Natural killer cell (primary cell): ENCODE measurements at regions not wholly inside any gene's neighbourhood (a gene's known extent, or its start where the extent isn't known, plus 50 kb on each side); places are given as distances from the start of the nearest gene placed in this dataset.

Experiments
- ATAC-seq, 3 donors: fragments of 150-1000 bp in 2 of 3; fragments of 200-7000 bp in 1 of 3; cut with Tn5 transposase; 1 replicate in 1 of 3; 2 replicates in 2 of 3; pipeline ENCODE4 v1.10.0; 2021; ENCODE audit warnings: mild to moderate bottlenecking in 2 of 3, moderate library complexity in 2 of 3
- DNase-seq, 2 donors: peaks; one replicate each; pipeline versions ENCODE4 v3.0.0 to v3.0.0-alpha.2; 2013 to 2021; ENCODE audit warnings: mixed read lengths in 1 of 2
- H3K27ac ChIP-seq: one replicate; pipeline ENCODE4 v1.5.1; 2013; ENCODE audit warnings: mild to moderate bottlenecking, low read length
- H3K27me3 ChIP-seq: one replicate; pipeline ENCODE4 v1.6.1; 2013; ENCODE audit warnings: low read length; ENCODE audit not compliant: control insufficient read depth, insufficient read depth
- H3K36me3 ChIP-seq: one replicate; pipeline ENCODE4 v1.6.1; 2013; ENCODE audit warnings: low read length; ENCODE audit not compliant: control insufficient read depth, insufficient read depth
- H3K4me1 ChIP-seq: one replicate; pipeline ENCODE4 v1.6.1; 2013; ENCODE audit warnings: low read length; ENCODE audit not compliant: control insufficient read depth, insufficient read depth
- H3K4me3 ChIP-seq: one replicate; pipeline ENCODE4 v1.5.1; 2013; ENCODE audit warnings: low read length
- H3K9me3 ChIP-seq: one replicate; pipeline ENCODE4 v1.6.1; 2013; ENCODE audit warnings: low read length; ENCODE audit not compliant: control insufficient read depth, insufficient read depth
- H3K27ac Mint-ChIP-seq, 2 donors: one replicate each; pipeline ENCODE4 v1.8.0; 2022; ENCODE audit warnings: mild to moderate bottlenecking in 2 of 2, mixed read lengths in 2 of 2, moderate library complexity in 1 of 2
- H3K27me3 Mint-ChIP-seq, 2 donors: one replicate each; pipeline ENCODE4 v1.8.0; 2022; ENCODE audit warnings: low read depth in 2 of 2, mixed read lengths in 2 of 2
- H3K36me3 Mint-ChIP-seq: one replicate; pipeline ENCODE4 v1.8.0; 2022; ENCODE audit warnings: mixed read lengths
- H3K4me1 Mint-ChIP-seq, 2 donors: one replicate each; pipeline ENCODE4 v1.8.0; 2022; ENCODE audit warnings: mixed read lengths in 2 of 2
- H3K4me3 Mint-ChIP-seq: one replicate; pipeline ENCODE4 v1.8.0; 2022; ENCODE audit warnings: mild to moderate bottlenecking, moderate library complexity, mixed read lengths
- H3K9me3 Mint-ChIP-seq, 2 donors: one replicate each; pipeline ENCODE4 v1.8.0; 2022; ENCODE audit warnings: mixed read lengths in 2 of 2
- CTCF ChIP-seq: fragments of 200-600 bp; IDR thresholded peaks from one replicate; pipeline ENCODE4 v1.8.0; 2022; ENCODE audit warnings: antibody characterized with exemption
- WGBS: methylation state at CpG from one replicate; pipeline ENCODE4 v1.1.7; 2013; ENCODE audit warnings: missing lambda C conversion rate; ENCODE audit not compliant: insufficient coverage; 5-methylcytosine and 5-hydroxymethylcytosine counted together
- intact Hi-C: fragments of 100-400 bp; cut with micrococcal nuclease; formaldehyde crosslinking; loops from one replicate; pipeline ENCODE4 v1.14.2; 2022

GRCh38 chr4:152200511-152201333 lies 335.2 kb downstream of the FBXW7 start:
- DNase-seq = no peak
- Histone ChIP-seq H3K27me3 (no peaks in the 10 kb centered on the region), H3K4me1 (no peaks in the 10 kb centered on the region), H3K36me3 (no peaks in the 10 kb centered on the region), H3K9me3 (no peaks in the 10 kb centered on the region), H3K4me3 (no peak overlapping the region), H3K27ac (no peak overlapping the region)
- H3K4me1 Mint-ChIP-seq = peaks cover 0 to 5% of the 10 kb centered on the region in 2 donors
- TF ChIP-seq CTCF = no peak
- no peak for ATAC-seq
- no peak overlapping the region for H3K27ac Mint-ChIP-seq
- H3K27me3 Mint-ChIP-seq = peaks cover 17 to 23% of the 10 kb centered on the region in 2 donors
- H3K4me3 Mint-ChIP-seq = no peak overlapping the region
- H3K9me3 Mint-ChIP-seq = no peaks in the 10 kb centered on the region
- H3K36me3 Mint-ChIP-seq = no peaks in the 10 kb centered on the region
- WGBS = 86% methylated on average over 7 of the region's 7 CpGs
- intact Hi-C loops = no loop called here

GRCh38 chr4:152197211-152197610 lies 338.7 kb downstream of the FBXW7 start:
- peaks cover 0 to 5% of the 10 kb centered on the region in 2 donors for H3K4me1 Mint-ChIP-seq
- no peak overlapping the region for H3K4me3 ChIP-seq
- no peaks in the 10 kb centered on the region for H3K9me3 Mint-ChIP-seq
- H3K4me1 ChIP-seq = no peaks in the 10 kb centered on the region
- H3K36me3 Mint-ChIP-seq = no peaks in the 10 kb centered on the region
- no peak overlapping the region for H3K27ac ChIP-seq
- H3K36me3 ChIP-seq = no peaks in the 10 kb centered on the region
- no peak for TF ChIP-seq CTCF
- ATAC-seq (no peak), DNase-seq (no peak)
- H3K27me3 ChIP-seq = no peaks in the 10 kb centered on the region
- H3K9me3 ChIP-seq = no peaks in the 10 kb centered on the region
- intact Hi-C loops = no loop called here
- no peak overlapping the region for H3K4me3 Mint-ChIP-seq
- no peak overlapping the region for H3K27ac Mint-ChIP-seq
- 91% methylated on average over 6 of the region's 6 CpGs for WGBS
- peaks cover 3 to 7% of the 10 kb centered on the region in 2 donors for H3K27me3 Mint-ChIP-seq

- TF ChIP-seq CTCF = no peak
- peaks cover 0 to 3% of the 10 kb centered on the region in 2 donors for H3K27me3 Mint-ChIP-seq
- H3K27me3 ChIP-seq = no peaks in the 10 kb centered on the region
- H3K4me3 Mint-ChIP-seq = no peak overlapping the region
- peaks cover 0 to 5% of the 10 kb centered on the region in 2 donors for H3K4me1 Mint-ChIP-seq
- no peaks in the 10 kb centered on the region for H3K36me3 ChIP-seq
- DNase-seq (no peak), ATAC-seq (no peak)
- intact Hi-C loops = no loop called here
- H3K36me3 Mint-ChIP-seq = no peaks in the 10 kb centered on the region
- no peak overlapping the region for H3K27ac Mint-ChIP-seq
- no peaks in the 10 kb centered on the region for H3K4me1 ChIP-seq
- no peak overlapping the region for H3K27ac ChIP-seq
- H3K9me3 ChIP-seq = no peaks in the 10 kb centered on the region
- no peaks in the 10 kb centered on the region for H3K9me3 Mint-ChIP-seq
- no peak overlapping the region for H3K4me3 ChIP-seq
- WGBS = 91% methylated on average over 4 of the region's 4 CpGs
These were observed 340.0 kb downstream of the FBXW7 start for GRCh38 chr4:152195888-152196287.

- Histone ChIP-seq H3K4me3 (no peak overlapping the region), H3K4me1 (no peaks in the 10 kb centered on the region), H3K36me3 (no peaks in the 10 kb centered on the region), H3K9me3 (no peaks in the 10 kb centered on the region), H3K27me3 (no peaks in the 10 kb centered on the region), H3K27ac (no peak overlapping the region)
- Mint-ChIP-seq H3K36me3 (no peaks in the 10 kb centered on the region), H3K4me3 (no peak overlapping the region), H3K27me3 (no peaks in the 10 kb centered on the region), H3K4me1 (no peaks in the 10 kb centered on the region), H3K27ac (no peak overlapping the region), H3K9me3 (no peaks in the 10 kb centered on the region)
- 90% methylated on average over 2 of the region's 2 CpGs for WGBS
- TF ChIP-seq CTCF = no peak
- no peak for ATAC-seq
- intact Hi-C loops = no loop called here
- DNase-seq = no peak
These were observed 342.8 kb downstream of the FBXW7 start for GRCh38 chr4:152193059-152193458.
